CD1c-positive myeloid dendritic cell (primary cell): ENCODE measurements at regions not wholly inside any gene's neighbourhood (a gene's known extent, or its start where the extent isn't known, plus 50 kb on each side); places are given as distances from the start of the nearest gene placed in this dataset.
"Not testable (repeated sequence)": the region's sequence is repeated elsewhere in the genome, so short reads cannot be mapped to it uniquely, and the experiment has no call there.

ENCODE experiments used
- DNase-seq: peaks from one replicate; pipeline ENCODE4 v3.0.0-alpha.2; 2016; ENCODE audit errors: extremely low spot score

DNA sequence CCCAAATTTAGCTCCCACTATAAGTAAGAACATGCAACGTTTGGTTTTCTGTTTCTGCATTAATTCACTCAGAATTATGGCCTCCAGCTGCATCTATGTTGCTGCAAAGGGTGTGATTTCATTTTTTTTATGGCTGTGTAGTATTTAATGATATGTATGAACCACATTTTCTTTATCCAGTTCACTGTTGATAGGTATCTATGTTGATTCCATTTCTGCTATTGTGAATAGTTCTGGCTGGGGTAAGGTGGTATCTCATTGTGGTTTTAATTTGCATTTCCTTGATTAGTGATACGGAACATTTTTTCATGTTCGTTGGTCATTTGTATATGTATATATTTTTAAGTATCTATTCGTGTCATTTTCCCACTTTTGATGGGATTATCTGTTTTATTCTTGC lies 674.3 kb downstream of the NUP35 start:
- DNase-seq, result no peak

DNA sequence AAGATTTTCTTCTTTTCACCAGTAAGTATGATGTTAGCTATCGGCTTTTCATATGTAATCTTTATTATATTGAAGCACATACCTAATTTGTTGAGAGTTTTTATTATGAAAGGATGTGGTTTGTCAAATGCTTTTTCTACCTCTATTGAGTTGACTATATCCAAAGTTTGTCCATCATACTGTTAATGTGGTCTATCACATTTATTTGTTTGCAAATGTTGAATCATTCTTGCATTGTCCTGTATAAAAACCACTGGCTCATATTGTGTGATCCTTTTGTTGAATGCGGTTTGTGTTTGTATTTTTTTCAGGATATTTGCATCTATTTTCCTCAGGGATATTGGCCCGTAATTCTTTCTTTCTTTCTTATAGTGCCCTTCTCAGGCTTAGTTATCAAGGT lies 675.5 kb downstream of the NUP35 start:
- DNase-seq, result no peak

DNA sequence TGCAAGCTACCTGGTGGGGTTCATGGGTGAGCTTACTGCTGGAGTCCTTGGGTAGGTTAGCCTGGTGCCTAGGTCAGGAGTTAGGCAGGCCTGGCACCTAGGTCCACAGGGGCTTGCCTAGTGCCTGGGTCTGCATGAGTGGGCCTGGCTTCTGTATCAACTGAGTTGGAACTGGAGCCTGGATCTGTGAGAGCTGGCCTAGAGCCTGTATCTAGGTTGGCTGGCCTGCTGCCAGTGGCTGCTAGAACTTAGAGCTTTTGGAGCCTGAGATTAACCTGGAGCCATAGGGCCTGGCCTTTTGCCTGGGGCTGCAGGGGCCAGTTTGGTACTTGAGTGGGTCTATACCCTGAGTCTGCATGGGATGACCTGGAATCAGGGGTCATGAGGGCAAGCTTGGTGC lies 679.4 kb downstream of the NUP35 start:
- no peak for DNase-seq

DNA sequence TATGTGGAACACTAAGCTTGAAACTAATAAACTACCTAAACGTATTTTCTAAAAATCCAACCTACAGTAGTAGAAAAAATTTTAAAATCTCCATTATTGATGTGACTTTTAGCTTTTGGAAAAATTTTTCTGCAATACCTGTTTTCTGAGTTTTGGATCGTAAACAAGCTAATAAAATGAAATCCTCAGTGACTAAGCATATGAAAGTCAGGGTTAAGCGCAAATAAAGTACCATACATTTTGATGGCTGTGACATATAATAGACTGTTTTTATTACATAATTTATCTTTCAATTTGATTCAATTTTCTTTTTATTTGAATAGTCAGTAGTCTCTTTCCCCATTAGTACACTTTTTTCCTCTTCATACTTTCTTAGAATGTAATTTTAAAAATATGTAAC lies 683.6 kb downstream of the NUP35 start:
- DNase-seq, result no peak

DNA sequence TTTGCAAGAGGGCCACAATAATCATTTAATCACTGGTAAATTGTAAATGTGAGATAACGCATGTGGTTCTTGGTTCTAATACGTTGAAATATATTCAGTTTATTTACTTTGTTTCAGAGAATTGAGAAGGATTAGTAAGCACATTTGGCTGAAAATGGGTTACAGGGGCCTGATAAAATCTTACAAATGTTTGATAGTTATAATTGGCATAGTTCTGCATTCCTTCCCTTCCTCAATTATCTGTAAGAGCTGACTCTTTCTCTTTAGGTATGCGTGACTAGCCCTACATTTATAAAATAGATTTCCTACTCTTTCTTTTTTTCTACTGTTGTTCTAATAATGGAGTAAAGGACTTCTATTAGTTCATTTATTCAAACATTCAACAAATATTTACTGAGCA lies 685.2 kb downstream of the NUP35 start:
- no peak for DNase-seq

DNA sequence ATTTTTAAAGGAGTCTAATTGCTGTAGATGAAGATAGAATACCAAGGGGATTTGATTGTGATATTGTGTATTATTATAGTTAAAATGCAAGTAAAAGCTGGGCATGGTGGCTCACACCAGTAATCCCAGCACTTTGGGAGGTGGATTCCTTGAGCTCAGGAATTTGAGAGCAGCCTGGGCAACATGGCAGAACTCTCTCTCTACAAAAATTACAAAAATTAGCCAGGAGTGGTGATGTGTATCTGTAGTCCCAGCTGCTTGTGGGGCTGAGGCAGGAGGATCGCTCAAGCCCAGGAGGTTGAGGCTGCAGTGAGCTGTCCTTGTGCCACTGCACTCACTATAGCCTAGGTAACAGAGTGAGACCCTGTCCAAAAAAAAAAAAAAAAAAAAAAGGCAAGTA lies 687.0 kb downstream of the NUP35 start:
- no peak for DNase-seq

DNA sequence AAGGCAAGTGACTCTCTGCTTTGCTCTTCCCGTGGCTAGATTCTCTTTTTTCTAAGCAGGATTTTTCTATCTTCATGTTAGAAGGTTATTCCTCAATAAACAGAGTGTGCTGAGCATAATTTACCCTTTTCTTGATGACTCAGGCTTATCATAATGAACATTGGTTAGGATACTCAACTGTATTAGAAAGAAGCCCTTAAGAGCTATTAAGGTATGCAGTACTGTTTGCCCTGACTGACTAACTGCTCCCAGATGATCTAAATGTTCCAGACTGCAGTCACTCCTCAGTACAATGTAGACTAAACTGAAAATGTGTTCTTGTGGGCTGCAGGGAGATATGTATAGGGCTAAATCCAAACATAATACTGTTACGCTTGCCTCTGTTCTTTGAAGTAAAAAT lies 687.8 kb downstream of the NUP35 start:
- no peak for DNase-seq

DNA sequence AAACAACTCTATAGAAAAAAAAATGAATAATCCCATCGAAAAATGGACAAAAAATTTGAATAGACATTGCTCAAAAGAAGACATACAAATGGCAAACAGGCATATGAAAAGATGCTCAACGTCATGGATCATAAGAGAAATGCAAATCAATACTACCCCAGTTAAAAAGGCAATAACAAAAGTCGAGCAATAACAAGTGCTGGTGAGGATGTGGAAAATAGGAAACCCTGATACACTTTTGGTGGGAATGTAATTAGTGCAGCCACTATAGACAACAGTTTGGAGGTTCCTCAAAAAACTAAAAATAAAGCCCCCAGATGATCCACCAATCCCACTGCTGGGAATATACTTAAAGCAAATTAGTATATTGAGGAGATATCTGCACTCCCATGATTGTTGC lies 701.5 kb downstream of the NUP35 start:
- DNase-seq, result no peak

DNA sequence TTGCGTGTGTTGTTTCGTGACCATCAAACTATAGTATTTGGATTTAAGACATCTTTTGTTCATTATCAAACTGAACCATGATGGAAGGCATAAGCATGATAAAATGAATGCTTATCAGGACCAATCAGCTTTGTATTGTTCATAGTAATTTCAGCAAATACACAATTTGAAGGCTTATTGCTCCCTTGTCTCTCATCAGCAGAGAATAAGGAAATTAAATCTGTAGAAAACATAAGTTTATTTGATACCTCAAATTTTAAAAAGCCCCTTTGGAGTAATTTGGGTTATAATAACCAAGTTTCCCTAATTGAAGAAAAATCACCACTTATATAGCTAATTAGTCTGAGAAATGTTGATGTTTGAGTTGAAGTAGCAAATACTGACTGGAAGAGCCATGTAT lies 705.7 kb downstream of the NUP35 start:
- no peak for DNase-seq

DNA sequence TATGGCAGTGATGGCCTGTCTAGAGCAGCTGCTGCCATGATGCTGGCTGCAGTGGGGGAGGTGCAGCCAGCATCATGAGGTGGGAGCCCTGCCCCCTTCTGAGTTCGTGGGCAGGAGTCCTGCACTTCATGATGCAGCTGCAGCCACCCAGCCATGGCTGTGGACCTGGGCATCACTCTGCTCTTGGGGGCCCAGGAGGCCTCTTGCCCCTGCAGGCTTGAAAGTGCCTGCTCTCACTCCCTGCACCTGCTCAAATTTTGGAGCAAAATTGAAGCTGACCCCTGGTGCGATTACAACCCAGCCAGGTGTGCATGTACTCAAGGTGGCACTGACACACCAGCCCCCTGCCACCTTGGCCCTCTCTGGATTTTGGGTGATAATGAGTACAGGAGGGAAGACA lies 712.9 kb downstream of the NUP35 start:
- DNase-seq, result no peak

DNA sequence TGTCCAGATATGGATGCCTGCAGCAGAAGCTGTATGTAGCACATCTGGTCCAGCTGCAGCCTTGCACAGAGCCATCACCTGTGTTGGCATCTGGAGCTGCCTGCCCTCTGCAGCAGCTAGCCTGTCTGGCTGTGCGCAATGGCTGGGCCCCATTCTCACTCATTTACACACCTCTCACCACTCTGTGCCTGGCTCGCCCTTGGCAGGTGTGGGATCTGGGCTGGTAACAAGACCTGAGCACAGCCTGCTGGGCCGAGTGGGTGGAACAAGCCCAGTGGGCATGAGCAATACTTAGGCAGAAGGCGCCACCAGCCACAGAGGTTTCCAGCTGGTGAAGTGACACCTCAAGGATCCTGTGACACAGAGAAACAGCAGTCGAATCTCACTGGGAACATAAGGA lies 714.1 kb downstream of the NUP35 start:
- no peak for DNase-seq

DNA sequence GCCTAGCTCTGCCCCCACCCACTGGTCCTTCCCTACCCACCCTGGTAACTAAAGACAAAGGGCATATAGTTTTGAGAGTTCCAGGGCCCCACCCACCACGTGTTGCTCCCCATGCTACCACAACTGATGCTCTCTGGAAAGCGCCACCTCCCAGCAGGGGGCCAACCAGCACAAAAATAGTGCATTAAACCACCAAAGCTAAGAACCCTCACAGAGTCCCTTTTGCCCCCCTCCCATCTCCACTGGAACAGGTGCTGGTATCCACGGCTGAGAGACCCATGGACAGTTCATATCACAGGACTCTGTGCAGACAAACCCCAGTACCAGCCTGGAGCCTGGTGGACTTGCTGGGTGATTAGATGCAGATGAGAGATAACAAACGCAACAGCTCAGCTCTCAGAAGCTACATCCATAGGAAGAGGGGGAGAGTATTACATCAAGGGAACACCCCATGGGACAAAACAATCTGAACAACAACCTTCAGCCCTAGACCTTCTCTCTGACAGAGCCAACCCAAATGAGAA lies 715.9 kb downstream of the NUP35 start:
- no peak for DNase-seq

DNA sequence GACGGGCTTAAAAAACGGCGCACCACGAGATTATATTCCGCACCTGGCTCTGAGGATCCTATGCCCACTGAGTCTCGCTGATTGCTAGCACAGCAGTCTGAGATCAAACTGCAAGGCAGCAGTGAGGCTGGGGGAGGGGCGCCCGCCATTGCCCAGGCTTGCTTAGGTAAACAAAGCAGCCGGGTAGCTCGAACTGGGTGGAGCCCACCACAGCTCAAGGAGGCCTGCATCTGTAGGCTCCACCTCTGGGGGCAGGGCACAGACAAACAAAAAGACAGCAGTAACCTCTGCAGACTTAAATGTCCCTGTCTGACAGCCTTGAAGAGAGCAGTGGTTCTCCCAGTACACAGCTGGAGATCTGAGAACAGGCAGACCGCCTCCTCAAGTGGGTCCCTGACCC lies 725.6 kb downstream of the NUP35 start:
- DNase-seq, result not testable (repeated sequence)

DNA sequence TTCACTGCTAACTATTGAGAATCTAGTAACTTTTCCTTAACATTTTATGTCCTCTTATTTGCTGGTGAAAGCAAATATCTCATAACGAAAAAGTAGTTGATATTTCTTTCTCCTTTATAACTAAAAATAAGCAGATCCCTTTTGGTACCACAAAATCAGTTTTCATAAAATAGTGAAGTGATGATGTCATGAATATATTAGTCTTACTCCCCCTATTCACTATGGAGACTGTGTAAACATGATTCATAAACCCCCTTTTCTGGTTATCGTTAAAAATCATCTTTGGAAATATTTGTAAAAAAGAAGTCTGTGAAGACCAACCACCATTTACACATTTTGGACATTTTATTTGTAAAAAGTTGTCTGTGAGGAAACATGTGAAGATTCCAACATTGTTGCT lies 734.9 kb downstream of the NUP35 start:
- no peak for DNase-seq

DNA sequence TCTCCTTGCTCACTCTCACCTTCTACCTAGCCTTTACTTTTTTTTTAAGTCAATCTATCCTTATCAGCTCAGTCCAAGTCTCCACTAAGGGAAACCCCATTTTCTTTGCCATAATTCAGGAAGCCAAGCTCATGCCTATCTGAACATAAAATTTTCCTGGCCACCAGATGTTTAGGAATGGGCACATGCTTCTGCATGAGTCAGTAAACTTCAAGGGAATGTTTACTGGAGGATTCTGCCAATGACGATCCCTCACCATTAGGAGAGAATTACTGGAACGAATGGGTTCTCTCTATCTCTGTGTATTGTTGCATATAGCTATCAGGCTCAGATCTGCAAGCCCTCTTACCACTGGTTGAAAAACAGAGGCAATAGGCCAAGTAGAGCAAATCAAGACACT lies 731.7 kb upstream of the ZNF804A start:
- DNase-seq, result no peak

DNA sequence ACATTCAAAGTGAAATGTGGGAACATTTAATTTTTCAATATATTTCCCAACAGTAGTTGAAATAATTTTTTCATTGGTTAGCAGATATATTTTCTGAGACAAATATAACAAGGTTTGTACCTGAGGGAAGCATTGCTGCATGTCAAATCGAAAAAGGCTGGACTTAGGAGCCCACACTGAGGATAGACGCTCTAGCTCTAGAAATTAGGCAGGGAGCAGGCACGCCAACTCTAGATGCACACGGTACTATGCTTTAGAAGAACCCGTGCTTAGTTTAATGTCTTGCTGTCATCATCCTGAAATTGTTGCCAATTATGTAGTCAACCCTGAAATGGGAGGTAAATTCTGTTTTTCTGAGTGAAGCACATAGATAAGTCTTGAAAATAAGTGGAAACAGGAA lies 731.1 kb upstream of the ZNF804A start:
- DNase-seq, result no peak

DNA sequence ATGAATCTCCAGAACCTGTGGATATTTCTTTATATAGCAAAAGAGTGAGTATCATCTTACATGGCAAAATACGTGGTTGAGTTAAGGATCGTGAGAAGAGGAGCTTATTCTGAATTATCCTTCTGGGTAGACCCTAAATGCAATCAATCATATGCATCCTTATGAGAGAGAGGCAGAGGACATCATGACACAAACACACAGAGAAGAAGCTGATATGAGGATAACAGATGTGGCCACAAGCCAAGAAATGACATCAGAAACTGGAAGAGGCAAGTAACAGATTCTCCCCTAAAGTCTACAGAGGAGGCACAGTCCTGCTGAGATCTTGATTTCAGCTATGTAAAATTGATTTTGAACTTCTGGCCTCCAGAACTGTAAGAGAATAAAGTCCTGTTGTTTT lies 730.2 kb upstream of the ZNF804A start:
- no peak for DNase-seq

DNA sequence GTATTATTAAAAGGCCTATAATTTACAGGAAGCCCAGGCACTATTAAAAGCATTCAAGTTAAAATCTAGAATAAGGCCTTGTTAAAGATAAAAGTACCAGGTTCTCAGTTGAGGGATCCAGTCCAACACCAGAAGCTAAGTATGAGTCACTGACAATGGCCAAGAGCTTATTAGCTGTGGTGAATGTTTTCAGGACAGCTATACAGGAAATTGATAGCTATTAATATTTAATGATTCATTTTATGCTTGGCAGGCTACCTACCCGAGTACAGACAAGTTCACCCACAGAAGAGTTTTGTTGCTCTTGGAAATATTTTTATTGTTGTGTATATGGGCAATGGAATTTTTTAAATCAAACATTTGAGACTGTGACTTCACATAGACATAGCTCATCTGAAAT lies 729.6 kb upstream of the ZNF804A start:
- no peak for DNase-seq

DNA sequence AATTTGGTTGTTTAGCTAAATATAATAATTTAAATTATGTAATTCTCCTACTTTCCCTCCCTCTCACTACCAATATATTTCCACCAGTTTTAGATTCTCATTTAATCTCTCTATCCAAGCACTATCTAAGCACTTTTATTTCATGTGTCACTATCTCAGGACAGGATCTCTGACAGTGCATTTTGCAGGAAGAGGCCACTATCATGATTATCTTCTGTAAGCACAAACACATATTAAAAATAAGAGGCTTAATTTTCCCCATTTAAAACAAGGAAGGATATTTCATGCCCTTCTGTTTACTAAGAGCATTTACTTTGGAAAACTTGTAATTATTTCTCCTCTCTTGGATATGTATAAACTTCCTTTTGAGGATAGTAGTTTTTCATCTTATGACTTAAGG lies 726.2 kb upstream of the ZNF804A start:
- no peak for DNase-seq

DNA sequence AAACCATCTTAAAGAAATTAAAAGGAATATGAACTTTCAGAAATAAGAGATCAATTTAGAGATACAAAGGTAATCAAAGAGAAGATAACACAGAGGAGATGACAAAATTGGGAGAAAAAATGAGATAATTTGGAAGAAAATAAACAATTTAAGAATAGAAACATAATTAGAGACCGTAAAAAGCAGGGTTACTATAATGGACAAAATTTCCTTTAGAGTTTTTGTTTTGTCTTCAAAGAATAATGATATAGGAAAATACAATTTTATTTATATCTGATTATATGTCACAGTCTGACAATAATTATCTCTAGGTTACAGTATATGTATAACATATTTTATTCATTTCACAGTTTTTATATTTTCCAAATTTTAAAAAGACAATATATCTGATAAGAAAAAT lies 716.4 kb upstream of the ZNF804A start:
- no peak for DNase-seq

DNA sequence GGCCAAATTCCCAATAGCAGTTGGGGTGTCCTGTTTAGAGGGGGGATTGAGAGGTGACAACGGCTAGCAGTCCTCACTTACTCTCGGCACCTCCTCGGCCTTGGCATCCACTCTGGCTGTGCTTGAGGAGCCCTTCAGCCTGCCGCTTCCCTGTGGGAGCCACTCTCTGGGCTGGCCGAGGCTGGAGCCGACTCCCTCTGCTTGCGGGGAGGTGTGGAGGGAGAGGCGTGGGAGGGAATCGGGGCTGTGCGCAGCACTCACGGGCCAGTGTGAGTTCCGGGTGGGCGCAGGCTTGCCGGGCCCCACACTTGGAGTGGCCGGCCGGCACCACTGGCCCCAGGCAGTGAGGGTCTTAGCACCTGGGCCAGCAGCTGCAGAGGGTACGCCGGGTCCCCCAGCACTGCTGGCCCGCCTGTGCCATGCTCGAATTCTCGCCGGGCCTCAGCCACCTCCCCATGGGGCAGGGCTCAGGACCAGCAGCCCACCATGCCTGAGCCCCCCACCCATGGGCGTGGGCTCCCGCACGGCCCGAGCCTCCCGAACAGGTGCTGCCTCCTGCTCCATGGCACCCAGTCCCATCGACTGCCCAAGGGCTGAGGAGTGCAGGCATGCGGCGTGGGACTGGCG lies 705.9 kb upstream of the ZNF804A start:
- no peak for DNase-seq

DNA sequence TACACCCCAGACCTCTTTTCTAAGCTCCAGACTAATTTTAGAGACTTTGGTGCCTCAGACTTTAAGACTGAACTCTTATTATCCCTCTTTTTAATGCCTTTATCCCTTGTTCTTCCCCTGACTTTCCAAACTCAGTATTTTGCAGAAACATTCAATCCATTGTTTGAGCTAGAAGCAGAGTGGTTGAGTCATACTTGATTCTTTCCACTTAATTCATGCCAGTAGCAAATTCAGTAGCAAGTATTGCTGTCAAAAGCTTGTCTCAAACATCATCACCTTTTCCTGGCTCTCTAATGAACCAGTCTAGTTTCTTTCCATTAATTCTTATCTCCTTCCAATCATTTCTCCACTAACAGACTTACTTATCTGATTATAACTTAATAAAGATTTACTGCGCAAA lies 699.7 kb upstream of the ZNF804A start:
- DNase-seq, result no peak

DNA sequence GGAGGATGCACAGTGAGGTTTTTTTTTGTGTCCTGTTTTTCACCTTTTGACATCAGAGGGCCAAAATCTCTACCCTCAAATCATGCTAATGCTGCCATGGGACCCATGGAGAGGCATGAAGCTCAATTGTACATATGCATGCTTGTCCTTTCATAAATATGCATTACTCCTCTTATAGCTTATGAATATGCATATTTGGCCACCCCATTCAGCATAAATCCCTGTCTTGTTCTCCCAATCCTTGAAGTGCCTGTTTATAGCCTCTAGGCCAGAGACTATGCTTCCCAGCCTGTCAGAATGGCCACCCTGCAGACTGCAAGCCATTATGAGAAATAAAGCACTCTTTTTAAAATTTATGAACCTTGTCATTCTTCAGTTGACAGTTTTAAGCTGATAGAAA lies 696.4 kb upstream of the ZNF804A start:
- no peak for DNase-seq

DNA sequence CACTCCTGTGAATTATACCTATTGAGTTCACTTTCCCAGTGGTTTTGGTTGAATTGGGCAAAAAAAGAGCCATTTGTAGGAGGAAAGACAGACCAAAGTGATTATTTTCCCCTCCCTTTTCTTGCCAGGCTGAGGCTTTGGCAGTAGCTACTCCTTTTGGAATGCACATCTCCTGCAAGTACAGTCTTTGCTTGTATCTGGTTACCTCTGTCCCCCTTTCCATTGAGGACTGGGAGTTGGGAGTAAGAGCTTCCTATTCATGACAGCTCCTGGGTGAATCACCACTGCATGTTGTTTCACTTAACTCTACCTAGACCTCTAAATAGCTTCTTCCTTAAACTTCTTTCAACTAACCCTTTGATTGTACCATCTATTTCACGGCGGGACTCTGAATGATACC lies 695.3 kb upstream of the ZNF804A start:
- no peak for DNase-seq
